D721Med (cell line): ENCODE measurements at regions not wholly inside any gene's neighbourhood (a gene's known extent, or its start where the extent isn't known, plus 50 kb on each side); places are given as distances from the start of the nearest gene placed in this dataset.

Experiments used
- DNase-seq: peaks from one replicate; pipeline ENCODE4 v3.0.0; 2011; ENCODE audit warnings: low spot score; ENCODE audit not compliant: insufficient read length
- FAIRE-seq: peaks from 2 replicates; lab custom pipeline; 2011; peaks lifted over from hg19 to GRCh38; lab: Jason Lieb, UNC
- CTCF ChIP-seq: IDR thresholded peaks from 2 replicates; pipeline ENCODE4 v1.5.1; 2012; ENCODE audit warnings: mild to moderate bottlenecking, control low read depth; ENCODE audit not compliant: insufficient read depth; ENCODE audit errors: missing control alignments

DNA sequence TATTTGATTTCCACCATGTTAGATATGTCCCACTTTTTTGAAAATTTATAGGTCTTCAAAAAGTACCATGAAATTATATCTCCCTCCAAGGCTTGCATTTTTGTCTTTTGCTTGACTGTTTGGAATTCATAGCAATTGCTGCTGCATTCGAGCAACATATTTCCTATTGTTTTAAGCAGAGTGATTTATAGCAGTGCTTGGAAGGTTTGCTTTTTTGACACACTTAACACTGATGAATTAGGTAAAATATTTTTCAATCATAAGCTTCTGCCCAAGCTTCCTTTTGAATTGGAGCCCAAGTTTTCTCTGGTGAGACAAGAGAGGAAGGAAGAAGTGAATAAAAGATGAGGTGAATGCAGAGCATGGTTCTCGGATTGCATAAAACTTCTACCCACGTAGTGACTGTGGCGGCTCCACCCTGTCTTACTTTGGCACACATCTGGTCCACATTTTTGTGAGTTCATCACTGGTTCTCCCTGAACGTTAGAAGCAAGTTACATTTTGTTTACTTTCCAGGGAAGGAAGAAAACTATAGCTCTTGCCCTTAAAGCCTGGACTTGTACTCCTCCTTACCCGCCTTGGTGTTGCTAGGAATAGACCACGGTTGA is 667.0 kb downstream of the TSN start:
- FAIRE-seq: no peak
- no peak for TF ChIP-seq CTCF
- DNase-seq: no peak

- FAIRE-seq (no peak), DNase-seq (no peak)
- TF ChIP-seq CTCF: no peak
Observed at GRCh38 chr2:122423934-122424333, 668.5 kb downstream of the TSN start.

- TF ChIP-seq CTCF: no peak
- no peak for DNase-seq
- FAIRE-seq: no peak
Observed at GRCh38 chr2:122433123-122433754, 677.8 kb downstream of the TSN start.

DNA sequence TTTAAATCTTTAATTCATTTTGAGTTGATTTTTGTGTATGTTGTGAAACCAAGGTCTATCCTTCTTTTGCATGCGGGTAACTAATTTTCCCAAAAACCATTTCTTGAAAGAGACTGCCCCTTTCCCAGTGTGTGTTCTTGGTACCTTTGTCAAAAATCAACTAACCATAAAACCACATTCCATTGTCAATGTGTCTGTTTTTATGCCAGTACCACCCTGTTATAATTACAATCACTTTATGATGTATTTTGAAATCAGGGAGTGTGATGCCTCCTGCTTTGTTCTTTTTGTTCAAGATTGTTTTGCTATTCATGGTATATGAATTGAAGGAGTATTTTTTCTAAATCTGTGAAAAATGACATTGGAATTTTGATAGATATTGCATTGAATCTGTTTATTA is 689.6 kb downstream of the TSN start:
- TF ChIP-seq CTCF: no peak
- DNase-seq (no peak), FAIRE-seq (no peak)

- TF ChIP-seq CTCF: no peak
- DNase-seq (no peak), FAIRE-seq (no peak)
Observed at GRCh38 chr2:122446761-122447160, 691.3 kb downstream of the TSN start.

DNA sequence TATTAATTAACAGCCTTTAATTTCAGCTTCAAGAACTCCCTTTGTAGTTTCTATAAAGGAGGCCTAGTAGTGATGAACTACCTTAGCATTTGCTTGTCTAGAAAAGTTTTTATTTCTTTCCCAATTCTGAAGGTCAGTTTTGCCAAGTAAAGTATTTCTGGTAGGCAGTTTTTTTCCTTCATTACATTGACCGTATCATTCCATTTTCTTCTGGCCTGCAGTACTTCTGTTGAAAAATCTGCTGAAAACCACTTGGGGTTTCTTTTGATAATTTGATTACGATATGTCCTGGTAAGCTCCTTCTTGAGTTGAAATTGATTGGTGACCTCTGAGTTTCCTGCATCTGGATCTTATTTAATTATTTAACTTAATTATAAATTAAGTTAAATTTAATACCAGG is 691.8 kb downstream of the TSN start:
- FAIRE-seq (no peak), DNase-seq (no peak)
- no peak for TF ChIP-seq CTCF

DNA sequence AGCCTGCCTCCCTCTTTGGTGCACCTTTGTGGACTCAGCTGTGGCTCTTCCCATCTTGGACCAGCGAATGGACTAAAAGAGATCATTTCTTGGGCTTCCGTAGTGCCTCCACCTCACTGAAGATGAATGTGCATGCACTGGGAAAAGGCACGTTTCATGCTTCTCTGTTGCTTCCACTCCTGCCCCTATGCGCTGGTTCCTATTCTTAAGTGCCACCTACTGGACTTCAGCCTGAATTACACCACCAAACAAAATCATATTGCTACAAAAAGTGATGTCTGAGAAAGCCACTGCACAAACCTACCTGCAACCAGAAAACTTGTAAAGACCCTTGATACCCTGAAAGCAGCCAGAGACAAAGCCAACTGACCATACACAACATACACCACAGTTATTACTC is 695.6 kb downstream of the TSN start:
- FAIRE-seq (no peak), DNase-seq (no peak)
- TF ChIP-seq CTCF: peak; percentile 38
